Lung (tissue), 11 donors: ENCODE measurements at regions not wholly inside any gene's neighbourhood (a gene's known extent, or its start where the extent isn't known, plus 50 kb on each side); places are given as distances from the start of the nearest gene placed in this dataset.

Source experiments
- ATAC-seq: fragments of 200-7000 bp; cut with Tn5 transposase; one replicate; pipeline ENCODE4 v1.9.1; 2020; ENCODE audit warnings: moderate number of reproducible peaks; ENCODE audit not compliant: insufficient read depth, low FRiP score
- DNase-seq, 3 donors: peaks; one replicate each; pipeline ENCODE4 v3.0.0-alpha.2; 2013 to 2017
- H3K27ac ChIP-seq, 2 donors: one replicate each; pipeline ENCODE4 v1.5.1; 2013; ENCODE audit warnings: mild to moderate bottlenecking in 2 of 2, moderate library complexity in 2 of 2, control low read depth in 1 of 2, inconsistent platforms in 1 of 2, low read depth in 1 of 2, low read length in 1 of 2
- H3K27me3 ChIP-seq, 3 donors: one replicate each; pipeline ENCODE4 v1.5.1; 2013; ENCODE audit warnings: low read length in 2 of 3; ENCODE audit not compliant: control insufficient read depth in 3 of 3, insufficient read depth in 3 of 3
- H3K36me3 ChIP-seq, 4 donors: one replicate each; pipeline ENCODE4 v1.5.1; 2013; ENCODE audit warnings: low read length in 4 of 4, mild to moderate bottlenecking in 1 of 4, moderate library complexity in 1 of 4; ENCODE audit not compliant: control insufficient read depth in 4 of 4, insufficient read depth in 4 of 4
- H3K4me1 ChIP-seq, 5 donors: one replicate each; pipeline ENCODE4 v1.5.1; 2013; ENCODE audit warnings: low read length in 5 of 5, mild to moderate bottlenecking in 2 of 5, moderate library complexity in 1 of 5; ENCODE audit not compliant: control insufficient read depth in 5 of 5, insufficient read depth in 5 of 5
- H3K4me3 ChIP-seq: one replicate; pipeline ENCODE4 v1.5.1; 2013; ENCODE audit warnings: mild to moderate bottlenecking, control low read depth, moderate library complexity
- H3K9ac ChIP-seq, 2 donors: one replicate each; pipeline ENCODE4 v1.5.1; 2013; ENCODE audit warnings: low read length in 2 of 2, control low read depth in 1 of 2; ENCODE audit not compliant: insufficient read depth in 1 of 2
- H3K9me3 ChIP-seq, 4 donors: one replicate each; pipeline ENCODE4 v1.5.1; 2013; ENCODE audit warnings: low read length in 3 of 4, mild to moderate bottlenecking in 1 of 4, moderate library complexity in 1 of 4; ENCODE audit not compliant: control insufficient read depth in 4 of 4, insufficient read depth in 3 of 4
- CTCF ChIP-seq: IDR thresholded peaks from 2 replicates; pipeline ENCODE4 v1.5.1; 2012; ENCODE audit warnings: mild to moderate bottlenecking; ENCODE audit errors: control extremely low read depth, extremely low read depth
- WGBS, 2 donors: extraction: QIAGEN DNeasy Blood & Tissue Kit; methylation state at CpG; one replicate each; pipeline ENCODE4 v1.1.7; 2013; 5-methylcytosine and 5-hydroxymethylcytosine counted together
- donor health status: control.
- donor health status: control.
- donor health status: Bipolar disorder and iron deficiency.
- donor health status: healthy.
- donor health status: DM: yes; HTN: yes; CAD: no.

- no peak for TF ChIP-seq CTCF
- Histone ChIP-seq H3K27me3 (no peaks in the 10 kb centered on the region), H3K9ac (no peak overlapping the region), H3K9me3 (no peaks in the 10 kb centered on the region), H3K36me3 (no peaks in the 10 kb centered on the region), H3K27ac (no peak overlapping the region), H3K4me3 (no peak overlapping the region), H3K4me1 (no peaks in the 10 kb centered on the region)
- WGBS, 2 donors: 86% methylated on average over 1 of the region's 1 CpG; no CpG with 5 or more reads in 1 of the 2 donors
- no peak for ATAC-seq
- no peak for DNase-seq
Measured at GRCh38 chr7:17713584-17713983, 226.7 kb downstream of the SNX13 start.

DNA sequence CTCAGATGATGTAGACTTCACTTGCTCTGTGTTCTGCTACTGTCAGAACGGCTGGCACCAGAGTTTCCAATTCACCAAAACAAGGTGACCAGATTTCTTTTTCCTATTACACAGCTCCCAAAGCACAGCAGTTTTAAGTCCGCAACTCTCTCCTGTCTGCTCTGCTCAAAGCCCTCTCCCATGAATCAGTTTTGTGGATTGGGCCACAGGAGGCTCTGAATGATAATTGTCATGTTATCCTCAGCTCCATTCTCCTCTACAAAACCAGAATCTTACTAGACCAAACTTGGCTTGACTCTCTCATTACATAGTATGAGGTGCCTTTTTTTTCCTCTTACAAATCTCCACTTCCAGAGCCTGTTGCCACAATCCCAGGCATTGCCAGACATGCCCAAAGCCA is 223.5 kb downstream of the SNX13 start:
- no peak for DNase-seq
- no peaks in the 10 kb centered on the region for H3K27me3 ChIP-seq
- 41 to 80% methylated on average over 2 of the region's 2 CpGs for WGBS, 2 donors
- ATAC-seq: no peak
- TF ChIP-seq CTCF: no peak
- H3K4me1 ChIP-seq: peaks cover 0 to 2% (median 0%) of the 10 kb centered on the region in 5 donors
- no peak overlapping the region for H3K4me3 ChIP-seq
- no peaks in the 10 kb centered on the region for H3K9me3 ChIP-seq
- no peak overlapping the region for H3K9ac ChIP-seq
- H3K27ac ChIP-seq: no peak overlapping the region
- H3K36me3 ChIP-seq: no peaks in the 10 kb centered on the region

DNA sequence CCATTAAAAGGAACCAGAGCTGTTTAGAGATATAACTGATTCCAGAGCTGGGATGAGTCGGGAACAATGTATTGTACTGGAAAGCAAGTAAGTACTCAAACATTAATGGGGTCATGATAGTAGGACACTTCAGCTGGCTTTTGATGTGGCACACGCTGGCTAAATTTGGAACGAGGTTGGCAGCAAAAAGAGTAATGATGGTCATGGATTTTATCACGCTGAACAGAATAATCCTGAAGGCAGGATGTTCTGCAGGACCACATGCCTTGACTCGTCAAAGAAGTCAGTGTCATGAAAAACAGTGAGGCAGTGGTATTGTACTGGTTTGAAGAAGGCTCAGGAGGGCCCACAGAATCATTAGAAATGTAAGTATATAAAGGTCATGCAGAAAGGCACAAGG is 220.3 kb downstream of the SNX13 start:
- Histone ChIP-seq H3K4me3 (no peak overlapping the region), H3K27ac (no peak overlapping the region), H3K9me3 (no peaks in the 10 kb centered on the region), H3K9ac (no peak overlapping the region), H3K27me3 (no peaks in the 10 kb centered on the region), H3K36me3 (no peaks in the 10 kb centered on the region), H3K4me1 (peaks cover 0 to 2% (median 0%) of the 10 kb centered on the region in 5 donors)
- DNase-seq (no peak), ATAC-seq (no peak)
- WGBS, 2 donors: 94 to 97% methylated on average over 5 of the region's 5 CpGs
- no peak for TF ChIP-seq CTCF

- Histone ChIP-seq H3K9ac (no peak overlapping the region), H3K27ac (no peak overlapping the region), H3K4me3 (no peak overlapping the region), H3K27me3 (no peaks in the 10 kb centered on the region), H3K36me3 (no peaks in the 10 kb centered on the region), H3K4me1 (peaks cover 0 to 2% (median 0%) of the 10 kb centered on the region in 5 donors), H3K9me3 (no peaks in the 10 kb centered on the region)
- TF ChIP-seq CTCF: no peak
- no peak for ATAC-seq
- no peak for DNase-seq
Measured at GRCh38 chr7:17721736-17722285, 218.5 kb downstream of the SNX13 start.
